ENCODE measurements at regions not wholly inside any gene's neighbourhood (a gene's known extent, or its start where the extent isn't known, plus 50 kb on each side); places are given as distances from the start of the nearest gene placed in this dataset.

DNA sequence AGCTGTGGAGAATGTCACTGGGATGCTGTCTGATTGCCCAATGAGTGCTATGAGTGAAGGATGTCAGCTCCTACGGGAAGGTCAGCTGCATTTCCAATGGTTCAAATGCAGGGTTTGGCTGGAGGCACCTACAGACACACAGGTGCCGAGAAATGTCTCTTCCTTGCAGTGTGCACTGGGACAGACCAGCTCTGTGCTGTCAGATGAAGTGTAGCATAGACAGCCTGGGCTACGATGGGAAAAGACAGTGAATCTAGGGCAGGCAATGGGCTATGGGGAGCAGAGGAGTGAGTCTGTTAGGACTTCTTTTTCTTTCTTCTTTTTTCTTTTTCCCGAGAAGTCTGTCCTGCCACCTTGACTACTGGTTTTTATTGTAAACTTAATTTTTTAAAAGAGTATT, 223.1 kb upstream of the EOMES start:
- no peak for DNase-seq

DNA sequence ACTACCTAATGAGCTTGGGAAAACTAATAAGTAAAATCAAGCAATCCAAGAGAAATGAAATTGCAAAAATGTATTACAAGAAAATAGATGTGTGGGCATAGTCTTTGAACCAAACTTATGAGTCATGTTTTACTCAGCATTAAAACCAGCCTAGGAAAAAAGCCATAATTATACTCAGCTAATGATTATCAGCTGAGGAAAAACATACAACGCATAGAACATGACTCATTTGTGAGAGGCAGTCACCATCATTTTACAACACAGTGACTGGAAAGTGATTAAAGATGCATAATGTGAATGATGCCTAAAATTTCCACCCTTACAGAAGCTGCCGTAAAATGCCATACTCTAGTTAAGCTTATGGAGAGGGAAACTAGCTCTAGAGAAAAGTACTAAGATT, 238.0 kb upstream of the EOMES start:
- no peak for DNase-seq

GRCh38 chr3:27963519-27963918, 241.4 kb upstream of the EOMES start:
- DNase-seq, result no peak

DNA sequence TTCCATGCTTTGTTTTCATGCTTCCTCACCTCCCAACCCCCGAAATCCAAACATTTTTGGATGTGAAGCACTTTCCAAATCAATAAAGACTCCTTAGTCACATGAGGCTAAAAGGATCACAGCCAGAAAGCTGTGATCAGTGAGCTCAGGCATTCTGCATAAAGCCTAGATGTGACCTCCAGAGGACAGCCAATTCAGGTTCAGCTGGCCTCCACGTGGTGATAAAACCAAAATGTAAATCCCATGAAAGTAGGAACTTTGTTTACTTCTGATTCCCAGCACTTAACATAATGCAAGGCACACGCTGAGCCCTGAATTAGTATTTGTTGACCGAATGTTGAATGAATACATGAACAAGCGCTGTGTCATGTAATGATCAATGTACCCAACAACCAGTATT, 249.5 kb upstream of the EOMES start:
- no peak for DNase-seq

GRCh38 chr3:27976933-27977332, 254.8 kb upstream of the EOMES start:
- no peak for DNase-seq

DNA sequence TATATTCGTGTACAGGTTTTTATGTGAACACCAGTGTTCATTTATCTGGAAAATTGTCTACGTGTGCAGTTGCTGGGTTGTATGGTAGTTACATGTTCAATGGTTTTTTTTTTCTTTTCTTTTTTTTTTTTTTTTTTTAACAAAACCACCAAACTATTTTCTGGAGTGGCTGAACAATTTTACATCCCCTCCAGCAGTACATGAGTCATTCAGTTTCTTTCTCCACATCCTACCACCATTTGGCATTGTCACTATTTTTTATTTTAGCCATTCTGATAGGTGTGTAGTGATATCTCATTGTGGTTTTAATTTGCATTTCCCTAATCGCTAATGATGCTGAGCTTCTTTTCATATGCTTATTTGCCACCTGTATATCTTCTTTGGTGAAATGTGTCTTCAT, 256.3 kb upstream of the EOMES start:
- DNase-seq, result no peak

DNA sequence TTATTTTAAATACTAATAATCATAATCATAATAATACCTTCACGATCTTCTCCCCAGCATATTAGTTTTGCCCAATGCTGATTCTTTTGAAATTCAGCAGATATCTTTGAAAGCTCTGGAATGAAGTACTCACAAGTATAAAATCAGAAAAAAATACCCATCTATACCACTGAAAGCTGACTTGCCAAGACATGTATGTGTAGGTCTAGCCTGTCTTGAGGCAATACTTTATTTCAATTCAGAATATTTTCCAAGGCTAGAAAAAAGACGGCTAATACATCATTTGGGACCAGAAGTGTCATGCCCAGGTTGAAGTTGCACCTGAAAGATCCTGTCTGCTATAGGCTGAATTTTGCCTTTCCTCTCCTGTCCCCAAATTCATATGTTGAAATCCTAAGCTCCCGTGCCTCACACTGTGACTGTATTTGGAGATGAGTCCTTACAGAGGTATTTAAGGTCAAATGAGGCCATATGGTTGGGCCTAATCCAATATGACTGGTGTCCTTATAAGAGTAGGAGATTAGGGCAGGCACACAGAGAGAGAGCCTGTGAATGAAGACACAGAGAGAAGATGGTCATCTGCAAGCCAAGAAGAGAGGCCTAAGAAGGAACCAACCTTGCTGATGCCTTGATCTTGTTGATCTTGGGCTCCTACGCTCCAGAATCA, 255.9 kb upstream of the CMC1 start:
- no peak for DNase-seq

DNA sequence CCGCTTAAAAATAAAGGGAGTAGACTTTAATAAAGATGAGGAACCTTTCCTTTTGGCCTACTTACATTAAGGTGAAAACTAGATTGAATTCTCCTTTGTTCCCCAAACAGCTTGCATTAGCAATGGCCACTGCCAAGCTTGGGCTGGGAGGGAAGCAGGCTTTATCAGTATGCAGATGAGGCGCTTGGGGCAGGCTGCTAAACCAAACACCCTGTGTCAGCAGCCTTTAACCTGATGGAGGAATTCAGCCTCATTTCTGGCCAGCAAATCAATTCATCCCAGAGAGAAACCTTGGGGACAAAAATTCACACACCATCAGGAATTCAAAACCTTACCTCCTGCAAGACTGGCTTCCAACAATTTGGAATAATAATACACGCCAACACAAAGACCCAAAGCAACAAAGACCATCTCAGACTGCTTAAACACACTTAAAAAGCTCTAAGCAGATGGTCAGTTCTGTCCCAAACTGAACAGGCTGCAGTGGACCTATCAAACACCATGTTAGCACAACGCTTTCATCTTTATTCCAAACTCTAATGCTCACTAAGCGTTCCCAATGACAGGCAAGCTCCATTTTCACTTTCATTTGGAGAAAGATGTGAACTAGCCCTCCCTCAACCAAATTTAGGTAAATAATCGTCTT, 255.1 kb upstream of the CMC1 start:
- DNase-seq, result no peak

GRCh38 chr3:27990324-27990723, 251.1 kb upstream of the CMC1 start:
- DNase-seq, result no peak

DNA sequence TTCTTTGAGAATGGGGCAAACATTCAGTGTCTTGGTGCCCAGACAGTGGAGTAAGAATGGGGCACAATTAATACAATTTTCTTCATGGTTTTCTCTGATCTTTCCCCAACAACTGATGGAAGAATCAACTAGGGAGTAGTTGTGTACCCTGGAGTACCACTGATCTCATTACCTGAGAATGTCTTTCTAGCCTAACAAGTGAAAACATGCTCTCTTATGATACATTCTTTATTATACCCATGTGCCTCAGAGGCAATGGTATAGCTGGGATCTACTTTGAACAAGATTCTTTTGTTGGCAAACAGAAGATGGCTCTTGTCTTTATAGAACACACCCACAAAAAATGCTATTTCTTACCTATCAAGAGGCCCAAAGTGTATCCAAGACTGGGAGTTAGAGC, 250.6 kb upstream of the CMC1 start:
- DNase-seq, result no peak

DNA sequence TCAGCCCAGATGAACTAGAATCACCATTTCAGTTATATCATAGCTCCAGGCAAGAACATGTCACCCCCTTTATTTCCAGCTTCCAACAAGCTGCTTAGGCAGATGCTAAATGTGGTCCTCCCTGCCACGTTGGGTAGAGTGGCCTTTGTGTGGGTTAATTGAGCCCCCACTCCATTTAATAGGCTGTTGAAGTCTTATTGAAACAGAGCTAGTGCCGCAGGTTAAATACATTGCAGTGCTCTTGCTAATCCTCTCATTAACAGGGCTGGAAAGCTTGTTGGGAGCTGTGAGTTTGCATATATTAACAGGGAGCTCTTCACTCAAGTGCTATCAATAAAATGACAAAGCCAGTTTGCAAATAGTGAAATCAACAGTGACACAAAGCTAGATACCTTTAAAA, 248.4 kb upstream of the CMC1 start:
- DNase-seq, result no peak

DNA sequence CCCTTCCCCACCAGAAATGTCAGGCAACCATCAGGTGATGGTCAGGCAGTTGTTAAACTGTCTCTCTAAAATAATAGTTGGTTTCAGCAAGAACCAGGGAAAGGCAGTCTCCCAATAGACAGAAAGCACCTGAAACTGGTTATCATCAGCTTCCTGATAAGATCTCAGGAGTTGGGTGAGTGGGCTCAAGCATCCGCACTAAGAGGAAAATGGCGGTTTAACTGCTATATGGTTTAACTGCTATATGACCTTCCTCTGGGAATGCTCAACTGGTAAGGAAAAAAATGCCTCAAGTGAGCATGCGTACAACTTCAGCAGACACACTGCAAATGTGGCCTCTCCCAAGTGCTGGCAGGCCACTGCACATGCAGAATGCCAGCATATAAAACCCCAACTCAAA, 240.8 kb upstream of the CMC1 start:
- no peak for DNase-seq

DNA sequence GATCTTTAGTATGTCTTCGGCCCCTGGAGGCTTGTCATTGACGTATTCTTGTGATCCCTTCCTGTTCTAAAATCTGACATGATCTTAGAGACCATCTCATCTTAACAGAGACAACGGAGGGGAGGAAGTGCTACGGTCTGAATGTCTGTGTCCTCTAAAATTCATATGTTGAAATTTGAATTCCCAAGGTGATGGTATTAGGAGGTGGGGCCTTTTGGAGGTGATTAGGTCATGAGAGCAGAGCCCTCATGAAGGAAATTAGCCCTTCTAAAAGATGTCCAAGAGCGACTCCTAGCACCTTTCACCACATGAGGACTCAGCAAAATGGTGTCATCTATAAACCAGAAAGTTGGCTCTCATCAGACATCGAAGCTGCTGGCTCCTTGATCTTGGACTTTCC, 233.2 kb upstream of the CMC1 start:
- DNase-seq, result no peak

DNA sequence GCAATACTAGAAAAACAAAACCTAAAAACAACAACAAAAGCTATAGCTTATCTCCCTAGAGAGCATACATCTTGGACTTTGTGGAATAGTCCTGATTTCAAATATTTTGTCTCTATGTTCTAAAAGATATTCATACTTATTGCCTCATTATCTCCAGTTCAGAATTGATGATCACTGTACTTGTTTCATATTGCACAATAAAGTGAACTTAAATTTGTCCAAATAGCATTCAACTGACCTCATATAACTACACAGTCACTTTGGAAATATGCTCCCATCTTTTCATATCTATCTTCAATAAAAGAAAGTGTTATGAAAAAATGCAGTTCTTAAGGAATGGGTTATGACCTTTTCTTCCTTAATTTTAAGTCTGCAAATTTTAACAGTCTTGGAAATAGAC, 228.6 kb upstream of the CMC1 start:
- DNase-seq, result no peak

- no peak for DNase-seq
Observed at GRCh38 chr3:28013864-28014473, 227.4 kb upstream of the CMC1 start.

DNA sequence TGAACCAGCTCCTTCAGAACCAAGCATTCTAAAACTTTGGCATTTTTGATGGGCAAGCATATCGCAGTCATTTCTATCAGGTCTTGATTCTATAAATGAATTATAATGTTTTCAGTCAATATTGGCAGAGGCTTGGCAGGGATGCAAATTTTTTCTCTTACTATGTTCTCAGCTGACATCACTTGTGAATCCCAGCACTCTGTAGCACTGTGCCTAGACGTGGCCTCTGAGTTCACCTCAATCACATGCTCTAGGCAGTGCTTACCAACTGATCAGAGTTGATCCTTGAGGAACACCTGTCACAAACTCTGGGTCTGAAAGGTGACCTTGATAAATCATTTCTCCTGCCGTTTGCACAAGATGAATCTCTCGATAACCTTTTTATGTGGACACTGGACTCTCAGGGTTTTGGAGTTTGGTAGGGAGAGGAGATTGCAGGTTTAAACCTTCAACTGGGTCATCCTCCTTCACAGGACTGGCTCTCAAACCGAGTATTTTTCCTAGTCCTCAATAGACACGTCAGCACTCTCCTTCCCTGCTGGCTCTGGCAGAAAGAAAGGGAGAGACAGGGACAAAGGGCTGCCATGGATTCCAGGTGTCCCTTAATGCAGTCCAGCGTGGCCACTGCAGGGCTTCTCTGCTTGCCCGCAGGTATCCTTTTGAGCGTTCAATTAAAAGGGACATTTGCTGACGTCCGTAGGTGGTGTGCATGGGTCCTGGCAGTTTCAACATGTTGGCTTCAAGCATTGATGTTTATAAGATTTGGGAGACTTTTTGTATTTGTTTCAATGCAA, 222.3 kb upstream of the CMC1 start:
- DNase-seq, result no peak

DNA sequence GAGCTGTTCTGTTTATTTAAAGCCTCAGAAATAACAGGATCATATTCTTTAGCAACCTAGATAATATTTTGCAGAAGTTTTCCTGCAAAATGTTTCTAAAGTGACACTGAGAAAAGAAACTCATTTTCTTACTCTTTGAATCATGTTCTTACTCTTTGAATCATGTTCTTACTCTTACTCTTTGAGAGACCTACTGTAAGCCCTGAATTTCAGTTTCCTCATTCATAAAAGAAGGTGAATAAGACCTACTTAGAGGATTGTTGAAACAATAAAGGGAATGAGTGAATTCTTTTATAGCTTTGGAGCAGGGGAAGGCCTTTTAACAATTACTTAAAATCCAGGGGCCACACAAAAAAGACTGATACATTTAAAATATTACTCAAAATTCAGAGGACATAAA, 221.7 kb upstream of the CMC1 start:
- no peak for DNase-seq

DNA sequence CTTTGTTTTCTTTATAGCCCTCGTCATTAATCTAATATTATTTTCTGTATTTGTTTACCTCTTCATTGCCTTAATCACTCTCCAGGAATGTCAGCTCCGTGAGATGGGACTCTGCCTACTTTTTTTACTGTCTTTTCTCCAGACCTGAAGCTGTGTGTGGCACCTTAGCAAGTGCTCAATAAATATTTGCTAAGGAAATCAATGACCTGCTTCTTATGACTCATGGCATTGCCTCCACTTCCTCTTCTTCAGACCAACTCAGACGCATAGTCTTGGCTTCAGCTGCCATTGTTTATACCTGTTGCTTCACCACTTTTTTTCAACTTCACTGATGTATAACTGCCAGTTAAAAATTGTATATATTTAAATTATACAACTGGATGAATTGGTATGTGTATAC, 218.5 kb upstream of the CMC1 start:
- DNase-seq, result no peak

GRCh38 chr3:28028554-28028953, 212.9 kb upstream of the CMC1 start:
- no peak for DNase-seq

GRCh38 chr3:28033059-28033784, 208.2 kb upstream of the CMC1 start:
- DNase-seq, result no peak

DNA sequence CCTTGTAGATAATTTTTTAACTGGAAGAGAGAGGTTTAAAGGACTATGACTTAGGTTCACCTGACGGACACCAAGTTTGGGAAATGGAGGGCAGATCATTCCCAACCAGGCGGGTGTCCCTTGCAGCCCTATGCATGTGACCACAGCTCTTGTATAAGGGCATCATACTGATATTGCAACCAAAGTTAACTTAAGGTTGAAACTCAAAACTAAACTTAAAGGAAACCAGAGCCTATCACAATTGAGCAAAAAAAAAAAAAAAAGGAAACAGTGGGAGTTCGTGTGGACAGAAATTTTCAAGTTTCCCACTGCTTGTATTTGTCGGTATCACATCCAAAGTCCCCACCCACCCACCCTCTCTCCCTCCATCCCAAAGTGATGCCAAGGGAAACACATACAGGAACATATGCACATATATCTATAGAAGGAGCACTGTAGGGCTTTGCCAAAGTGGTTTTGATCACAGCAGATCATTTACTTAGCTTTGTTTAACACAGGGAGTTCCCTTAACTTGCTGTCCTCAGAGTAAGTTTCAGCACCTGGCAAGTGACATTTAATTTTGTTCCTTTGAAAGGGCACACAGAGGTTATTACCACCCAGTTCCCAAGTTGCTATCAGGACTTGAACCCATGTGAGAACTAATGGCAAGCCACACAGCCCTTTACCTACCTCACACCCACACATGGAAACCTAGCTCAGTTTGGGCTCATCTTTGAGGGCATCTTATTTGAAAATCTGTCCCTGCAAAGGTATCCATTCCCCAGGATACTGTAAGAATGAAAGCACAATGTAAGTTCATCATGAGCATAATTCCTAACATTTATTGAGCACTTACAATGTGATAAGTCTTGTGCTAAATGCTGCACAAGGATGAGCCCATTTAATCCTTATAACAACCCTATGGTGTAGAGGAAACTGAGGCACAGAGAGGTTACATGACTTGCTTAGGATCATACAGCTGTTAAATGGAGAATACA, 204.5 kb upstream of the CMC1 start:
- no peak for DNase-seq

DNA sequence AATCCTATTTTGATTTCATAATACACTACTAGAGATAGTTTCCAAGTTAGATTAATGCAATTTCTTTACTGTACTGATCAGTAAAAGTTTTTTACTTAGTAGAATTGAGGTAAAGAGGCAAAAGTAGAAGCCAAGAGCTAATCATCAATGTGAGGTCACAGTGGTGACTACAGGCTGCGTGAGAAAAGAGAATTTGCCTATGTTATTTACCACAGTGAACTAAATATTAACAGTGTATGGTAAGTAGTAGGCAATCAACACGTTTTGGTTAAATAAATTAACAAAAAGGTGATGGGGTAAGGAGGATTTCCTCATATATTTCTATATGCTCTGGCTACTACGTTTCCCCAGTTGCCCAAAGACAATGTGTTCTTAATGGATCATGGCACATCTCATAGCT, 202.2 kb upstream of the CMC1 start:
- DNase-seq, result no peak

Measured in stimulated activated naive CD4-positive, alpha-beta T cell (primary cell).